Left lung (tissue), 4 donors: ENCODE measurements at regions not wholly inside any gene's neighbourhood (a gene's known extent, or its start where the extent isn't known, plus 50 kb on each side); places are given as distances from the start of the nearest gene placed in this dataset.

ENCODE experiments used
- ATAC-seq: fragments of 200-7000 bp; cut with Tn5 transposase; one replicate; pipeline ENCODE4 v1.9.1; 2020; ENCODE audit warnings: moderate library complexity
- DNase-seq, 4 donors: peaks; one replicate each; pipeline ENCODE4 v3.0.0-alpha.2; 2013 to 2020
- H3K27ac ChIP-seq, 2 donors: fragments of 200-600 bp; sonication (generic) in 1 of 2; one replicate each; pipeline versions ENCODE4 v1.5.0 to v1.8.0; 2020 to 2021
- H3K27me3 ChIP-seq, 2 donors: fragments of 200-600 bp; sonication (generic) in 1 of 2; one replicate each; pipeline versions ENCODE4 v1.5.0 to v1.8.0; 2020 to 2021
- H3K36me3 ChIP-seq, 2 donors: fragments of 200-600 bp; sonication (generic) in 1 of 2; one replicate each; pipeline versions ENCODE4 v1.5.0 to v1.8.0; 2020 to 2021
- H3K4me1 ChIP-seq, 2 donors: fragments of 200-600 bp; one replicate each; pipeline ENCODE4 v1.8.0; 2021
- H3K4me3 ChIP-seq, 2 donors: fragments of 200-600 bp; sonication (generic) in 1 of 2; one replicate each; pipeline versions ENCODE4 v1.5.0 to v1.8.0; 2020 to 2021; ENCODE audit warnings: mild to moderate bottlenecking in 1 of 2
- H3K9me3 ChIP-seq, 2 donors: fragments of 200-600 bp; sonication (generic) in 1 of 2; one replicate each; pipeline versions ENCODE4 v1.5.0 to v1.8.0; 2020 to 2021
- intact Hi-C, 2 donors: fragments of 100-400 bp; cut with DNase I; formaldehyde crosslinking; loops; one replicate each; pipeline versions ENCODE4 v1.11.2 to v1.14.2; 2022
- TF ChIP-seq, protein P1 (sequence below), 2 donors: fragments of 200-600 bp; sonication (generic) in 1 of 2; IDR thresholded peaks; one replicate each; pipeline versions ENCODE4 v1.5.0 to v1.8.0; 2021; ENCODE audit warnings: antibody characterized with exemption in 2 of 2
- donor health status: DM: no; HTN: yes; CAD: no.
- donor health status: DM: no; HTN: no; CAD: no.

DNA sequence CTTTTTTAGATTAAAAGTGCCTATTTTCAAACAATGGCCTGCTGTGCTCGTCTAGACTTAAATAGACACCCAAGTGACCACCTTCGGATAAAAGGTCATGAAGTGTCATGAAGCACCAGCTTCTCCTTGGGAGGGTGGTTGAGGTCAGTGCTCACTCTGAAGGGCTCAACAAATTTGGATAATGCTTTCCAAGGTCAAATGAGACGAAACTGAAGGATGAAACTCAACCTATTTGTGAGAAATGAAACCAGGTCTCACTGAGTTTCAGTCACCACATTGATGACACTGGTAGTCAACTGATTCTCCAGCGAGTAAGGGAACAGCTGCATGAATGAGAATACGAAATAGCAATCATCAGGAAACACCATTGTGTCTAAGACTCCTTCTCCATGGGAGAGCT lies 852.6 kb downstream of the NTRK3 start:
- DNase-seq (no peak), ATAC-seq (no peak)
- Histone ChIP-seq H3K4me3 (no peak overlapping the region), H3K27me3 (no peaks in the 10 kb centered on the region), H3K36me3 (no peaks in the 10 kb centered on the region), H3K27ac (no peak overlapping the region), H3K9me3 (no peaks in the 10 kb centered on the region), H3K4me1 (no peaks in the 10 kb centered on the region)
- intact Hi-C loops = no loop called here
- TF ChIP-seq, protein P1, sequence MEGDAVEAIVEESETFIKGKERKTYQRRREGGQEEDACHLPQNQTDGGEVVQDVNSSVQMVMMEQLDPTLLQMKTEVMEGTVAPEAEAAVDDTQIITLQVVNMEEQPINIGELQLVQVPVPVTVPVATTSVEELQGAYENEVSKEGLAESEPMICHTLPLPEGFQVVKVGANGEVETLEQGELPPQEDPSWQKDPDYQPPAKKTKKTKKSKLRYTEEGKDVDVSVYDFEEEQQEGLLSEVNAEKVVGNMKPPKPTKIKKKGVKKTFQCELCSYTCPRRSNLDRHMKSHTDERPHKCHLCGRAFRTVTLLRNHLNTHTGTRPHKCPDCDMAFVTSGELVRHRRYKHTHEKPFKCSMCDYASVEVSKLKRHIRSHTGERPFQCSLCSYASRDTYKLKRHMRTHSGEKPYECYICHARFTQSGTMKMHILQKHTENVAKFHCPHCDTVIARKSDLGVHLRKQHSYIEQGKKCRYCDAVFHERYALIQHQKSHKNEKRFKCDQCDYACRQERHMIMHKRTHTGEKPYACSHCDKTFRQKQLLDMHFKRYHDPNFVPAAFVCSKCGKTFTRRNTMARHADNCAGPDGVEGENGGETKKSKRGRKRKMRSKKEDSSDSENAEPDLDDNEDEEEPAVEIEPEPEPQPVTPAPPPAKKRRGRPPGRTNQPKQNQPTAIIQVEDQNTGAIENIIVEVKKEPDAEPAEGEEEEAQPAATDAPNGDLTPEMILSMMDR (IDR thresholded peaks at IDR 0.05) = no peak

DNA sequence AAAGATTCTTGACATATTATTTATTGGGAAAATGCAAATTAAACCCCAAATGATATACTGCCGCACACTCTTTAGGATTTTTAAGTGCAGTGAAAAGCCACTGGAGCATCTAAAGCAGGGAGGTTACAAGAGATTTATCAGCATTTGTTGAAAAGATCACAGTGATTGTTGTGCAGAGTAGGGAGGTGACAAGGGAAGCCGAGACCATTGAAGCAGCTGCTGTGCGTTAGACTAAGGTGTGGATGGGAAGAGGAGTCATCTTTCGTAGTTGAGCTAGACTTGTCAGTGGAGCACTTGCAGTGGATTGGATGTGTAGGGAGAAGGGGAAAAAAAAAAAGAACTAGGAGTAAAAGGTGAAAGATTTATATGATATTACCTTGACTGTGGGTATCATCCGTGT lies 854.6 kb downstream of the NTRK3 start:
- DNase-seq = no peak
- intact Hi-C loops = no loop called here
- TF ChIP-seq, protein P1 (IDR thresholded peaks at IDR 0.05) = no peak
- no peak for ATAC-seq
- H3K4me1 ChIP-seq = no peaks in the 10 kb centered on the region
- no peak overlapping the region for H3K27ac ChIP-seq
- no peaks in the 10 kb centered on the region for H3K27me3 ChIP-seq
- no peak overlapping the region for H3K4me3 ChIP-seq
- no peaks in the 10 kb centered on the region for H3K36me3 ChIP-seq
- no peaks in the 10 kb centered on the region for H3K9me3 ChIP-seq

DNA sequence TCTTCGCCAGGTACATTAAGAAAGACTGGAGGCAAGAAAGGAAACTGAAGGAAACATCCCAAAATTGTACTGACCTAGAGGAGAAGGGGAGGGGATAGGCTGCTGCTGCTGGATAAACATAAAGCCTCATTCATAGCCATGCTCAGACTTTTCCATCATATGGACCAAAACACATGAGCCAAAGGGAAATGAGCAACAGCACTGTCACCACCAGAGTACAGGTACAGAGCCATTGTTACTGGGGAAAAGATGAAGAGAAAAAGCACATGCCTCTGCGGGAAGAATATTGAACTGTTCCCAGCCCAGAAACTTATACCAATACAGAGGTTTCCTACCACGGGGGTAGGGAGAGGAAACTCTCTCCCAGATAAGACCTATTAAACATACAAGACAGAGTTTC lies 861.9 kb downstream of the NTRK3 start:
- Histone ChIP-seq H3K27ac (no peak overlapping the region), H3K9me3 (peaks cover 0 to 12% of the 10 kb centered on the region in 2 donors), H3K27me3 (no peaks in the 10 kb centered on the region), H3K4me1 (no peaks in the 10 kb centered on the region), H3K4me3 (no peak overlapping the region), H3K36me3 (no peaks in the 10 kb centered on the region)
- DNase-seq = no peak
- ATAC-seq = no peak
- intact Hi-C loops = no loop called here
- TF ChIP-seq, protein P1 (IDR thresholded peaks at IDR 0.05) = no peak

DNA sequence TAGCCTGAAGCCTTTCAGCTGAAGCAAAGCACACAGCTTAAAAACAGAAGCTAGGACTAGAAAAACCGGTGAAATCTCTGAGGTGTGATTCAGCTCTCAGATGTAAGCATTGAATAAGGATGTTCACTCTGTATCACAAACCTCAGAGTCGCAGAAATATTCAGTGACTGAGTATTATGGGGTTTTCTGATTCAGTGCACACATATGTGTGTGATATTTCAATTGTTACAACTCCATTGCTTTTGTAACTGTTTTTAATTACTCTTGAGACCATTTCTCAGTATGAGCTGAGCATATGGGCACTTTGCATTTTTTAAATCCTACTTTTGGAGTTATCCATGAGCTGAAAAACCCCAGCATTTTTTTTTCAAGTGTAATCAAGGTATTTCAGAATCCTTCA lies 868.8 kb downstream of the NTRK3 start:
- peaks cover 0 to 17% of the 10 kb centered on the region in 2 donors for H3K9me3 ChIP-seq
- H3K4me3 ChIP-seq = no peak overlapping the region
- no peak overlapping the region for H3K27ac ChIP-seq
- H3K27me3 ChIP-seq = no peaks in the 10 kb centered on the region
- intact Hi-C loops = no loop called here
- ATAC-seq = no peak
- no peak for DNase-seq
- TF ChIP-seq, protein P1 (IDR thresholded peaks at IDR 0.05) = no peak
- no peaks in the 10 kb centered on the region for H3K36me3 ChIP-seq
- no peaks in the 10 kb centered on the region for H3K4me1 ChIP-seq

DNA sequence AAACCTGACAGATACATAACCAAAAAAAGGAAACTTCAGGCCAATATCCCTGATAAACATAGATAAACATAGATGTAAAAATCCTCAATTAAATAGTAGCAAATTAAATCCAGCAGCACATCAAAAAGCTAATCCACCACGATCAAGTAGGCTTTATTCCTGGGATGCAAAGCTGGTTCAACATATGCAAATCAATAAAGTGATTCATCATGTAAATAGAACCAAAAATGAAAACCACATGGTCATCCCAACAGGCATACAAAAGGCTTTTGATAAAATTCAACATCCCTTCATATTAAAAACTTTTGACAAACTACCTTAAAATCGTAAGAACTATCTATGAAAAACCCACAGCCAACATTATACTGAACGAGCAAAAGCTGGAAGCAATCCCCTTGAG lies 882.2 kb downstream of the NTRK3 start:
- no peak overlapping the region for H3K4me3 ChIP-seq
- TF ChIP-seq, protein P1 (IDR thresholded peaks at IDR 0.05) = no peak
- no peaks in the 10 kb centered on the region for H3K4me1 ChIP-seq
- no peak for DNase-seq
- H3K36me3 ChIP-seq = no peaks in the 10 kb centered on the region
- H3K27ac ChIP-seq = no peak overlapping the region
- no peaks in the 10 kb centered on the region for H3K27me3 ChIP-seq
- intact Hi-C loops = no loop called here
- peaks cover 0 to 11% of the 10 kb centered on the region in 2 donors for H3K9me3 ChIP-seq
- no peak for ATAC-seq
